GM12878 (cell line): ENCODE measurements at regions not wholly inside any gene's neighbourhood (a gene's known extent, or its start where the extent isn't known, plus 50 kb on each side); places are given as distances from the start of the nearest gene placed in this dataset.

Experiments used
- ATAC-seq: fragments of 200-7000 bp; cut with Tn5 transposase; 3 replicates; pipeline ENCODE4 v1.9.1; 2020; ENCODE audit warnings: mild to moderate bottlenecking, moderate library complexity
- BruUV-seq: library from RNA; stranded (reverse); fragments of 400-500 nt; replicated peaks from 2 replicates; lab custom pipeline; 2021; lab: Mats Ljungman, UMichigan
- CTCF ChIA-PET: fragments of 300-600 bp; sonication (Branson Sonifier 250); formaldehyde crosslinking; extraction: SDS; loops from one replicate; lab custom pipeline; 2021; ENCODE audit warnings: inconsistent platforms; lab: Yijun Ruan, JAX
- POLR2A ChIA-PET: fragments of 350-600 bp; formaldehyde crosslinking; extraction: SDS; loops from one replicate; lab custom pipeline; 2021; ENCODE audit warnings: inconsistent platforms; lab: Charles Lee
- RAD21 ChIA-PET: fragments of 300-600 bp; sonication (Branson Sonifier 250); formaldehyde crosslinking; loops from one replicate; lab custom pipeline; 2023; ENCODE audit warnings: antibody characterized with exemption; ENCODE audit not compliant: unreplicated experiment; lab: Charles Lee
- SMC1A ChIA-PET: fragments of 300-600 bp; sonication (Branson Sonifier 250); formaldehyde crosslinking; loops from one replicate; lab custom pipeline; 2023; ENCODE audit not compliant: unreplicated experiment, uncharacterized antibody; lab: Charles Lee
- DNase-seq: peaks from one replicate; pipeline ENCODE4 v3.0.0-alpha.2; 2011; ENCODE audit warnings: low read depth, low spot score
- FAIRE-seq: peaks from 3 replicates; lab custom pipeline; 2011; peaks lifted over from hg19 to GRCh38; lab: Jason Lieb, UNC
- H2AFZ ChIP-seq: 2 replicates; pipeline ENCODE4 v1.6.0; 2011; ENCODE audit warnings: low read depth, low read length, control low read depth; ENCODE audit not compliant: control insufficient read depth
- H3K27ac ChIP-seq: 2 replicates; pipeline ENCODE4 v1.5.1; 2011; ENCODE audit warnings: control low read depth; ENCODE audit not compliant: control insufficient read depth, insufficient read depth
- H3K27me3 ChIP-seq, 2 experiments: replicated peaks in 1 of 2; 2 replicates each; pipeline versions ENCODE4 v1.6.0 to v1.6.1; 2011; ENCODE audit warnings: low read length in 1 of 2; ENCODE audit not compliant: control insufficient read depth in 2 of 2, insufficient read depth in 2 of 2
- H3K36me3 ChIP-seq, 2 experiments: 2 replicates each; pipeline ENCODE4 v1.5.1; 2011; ENCODE audit warnings: low read length in 1 of 2; ENCODE audit not compliant: control insufficient read depth in 2 of 2, insufficient read depth in 2 of 2
- H3K4me1 ChIP-seq: 2 replicates; pipeline ENCODE4 v1.6.1; 2011; ENCODE audit warnings: mild to moderate bottlenecking, low read length, moderate library complexity, mixed read lengths; ENCODE audit not compliant: control insufficient read depth, insufficient read depth
- H3K4me2 ChIP-seq: 2 replicates; pipeline ENCODE4 v1.6.0; 2011; ENCODE audit warnings: control low read depth; ENCODE audit not compliant: control insufficient read depth, insufficient read depth
- H3K4me3 ChIP-seq: fragments of 200-600 bp; sonication (generic); 2 replicates; pipeline ENCODE4 v1.5.1; 2016
- H3K79me2 ChIP-seq: 2 replicates; pipeline ENCODE4 v1.6.0; 2011; ENCODE audit warnings: low read length; ENCODE audit not compliant: control insufficient read depth, insufficient read depth
- H3K9ac ChIP-seq: 2 replicates; pipeline ENCODE4 v1.8.0; 2011; ENCODE audit warnings: low read length, control low read depth, mixed read lengths; ENCODE audit not compliant: control insufficient read depth, insufficient read depth
- H3K9me3 ChIP-seq: replicated peaks from 3 replicates; pipeline ENCODE4 v1.5.1; 2011; ENCODE audit warnings: mild to moderate bottlenecking, low read length; ENCODE audit not compliant: control insufficient read depth, insufficient read depth
- H4K20me1 ChIP-seq: 2 replicates; pipeline ENCODE4 v1.6.0; 2011; ENCODE audit not compliant: control insufficient read depth, insufficient read depth
- BMI1 ChIP-seq: fragments of 450-650 bp; IDR thresholded peaks from 2 replicates; pipeline ENCODE4 v1.6.1; 2016; ENCODE audit warnings: mild to moderate bottlenecking, moderate library complexity, borderline replicate concordance
- FOXM1 ChIP-seq: IDR thresholded peaks from 2 replicates; pipeline ENCODE4 v1.6.1; 2012; ENCODE audit warnings: low read depth, mild to moderate bottlenecking, inconsistent platforms, low read length, moderate library complexity
- IKZF1 ChIP-seq: fragments of 450-650 bp; conservative IDR thresholded peaks from 2 replicates; pipeline ENCODE4 v1.6.1; 2017; ENCODE audit warnings: antibody characterized with exemption, mild to moderate bottlenecking
- MEF2A ChIP-seq: IDR thresholded peaks from 2 replicates; pipeline ENCODE4 v1.6.1; 2011; ENCODE audit warnings: low read depth, mild to moderate bottlenecking, low read length, moderate library complexity; ENCODE audit not compliant: insufficient read depth
- PAX5 ChIP-seq: IDR thresholded peaks from 2 replicates; pipeline ENCODE4 v1.6.1; 2011; ENCODE audit warnings: low read depth, low read length, borderline replicate concordance
- PAX8 ChIP-seq: fragments of 450-650 bp; IDR thresholded peaks from 2 replicates; pipeline ENCODE4 v1.6.1; 2017; ENCODE audit warnings: mild to moderate bottlenecking, moderate library complexity
- SPI1 ChIP-seq: IDR thresholded peaks from 2 replicates; pipeline ENCODE4 v1.6.1; 2011; ENCODE audit warnings: low read depth, mild to moderate bottlenecking, low read length, moderate library complexity, borderline replicate concordance; ENCODE audit not compliant: insufficient read depth
- WGBS: methylation state at CpG from one replicate; pipeline ENCODE4 v1.1.6; 2016; ENCODE audit warnings: low lambda C conversion rate; ENCODE audit not compliant: insufficient replicate concordance, insufficient coverage; ENCODE audit errors: missing lambda C conversion rate; 5-methylcytosine and 5-hydroxymethylcytosine counted together
- in situ Hi-C: fragments of 300-500 bp; cut with MboI; formaldehyde crosslinking; loops from 9 replicates; pipeline ENCODE4 v1.14.3; 2018; ENCODE audit warnings: mixed read lengths
- intact Hi-C: fragments of 100-400 bp; cut with micrococcal nuclease; formaldehyde crosslinking; loops from one replicate; pipeline ENCODE4 v1.14.2; 2022; ENCODE audit not compliant: unreplicated experiment
- TF ChIP-seq, protein P1 (sequence below): IDR thresholded peaks from 2 replicates; pipeline ENCODE4 v1.6.1; 2011; ENCODE audit warnings: borderline replicate concordance, low read depth, mild to moderate bottlenecking, moderate library complexity, mixed read lengths, low read length; ENCODE audit not compliant: insufficient read depth; ENCODE audit errors: extremely low read length
- TF ChIP-seq, protein P2 (sequence below): fragments of 450-650 bp; IDR thresholded peaks from 2 replicates; pipeline ENCODE4 v1.6.1; 2017; ENCODE audit warnings: mild to moderate bottlenecking, moderate library complexity
- TF ChIP-seq, protein P3 (sequence below), 3 experiments: IDR thresholded peaks in 2 of 3; conservative IDR thresholded peaks in 1 of 3; 2 replicates each; pipeline ENCODE4 v1.5.1; 2011; ENCODE audit warnings: low read depth in 3 of 3, low read length in 3 of 3, mild to moderate bottlenecking in 3 of 3, control low read depth in 2 of 3, moderate library complexity in 2 of 3, inconsistent platforms in 1 of 3, mixed read lengths in 1 of 3; ENCODE audit not compliant: control insufficient read depth in 2 of 3, insufficient read depth in 1 of 3; ENCODE audit errors: extremely low read depth in 1 of 3

- TF ChIP-seq, protein P1, sequence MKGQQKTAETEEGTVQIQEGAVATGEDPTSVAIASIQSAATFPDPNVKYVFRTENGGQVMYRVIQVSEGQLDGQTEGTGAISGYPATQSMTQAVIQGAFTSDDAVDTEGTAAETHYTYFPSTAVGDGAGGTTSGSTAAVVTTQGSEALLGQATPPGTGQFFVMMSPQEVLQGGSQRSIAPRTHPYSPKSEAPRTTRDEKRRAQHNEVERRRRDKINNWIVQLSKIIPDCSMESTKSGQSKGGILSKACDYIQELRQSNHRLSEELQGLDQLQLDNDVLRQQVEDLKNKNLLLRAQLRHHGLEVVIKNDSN: no peak
Measured at GRCh38 chr20:43799150-43799711, 72.4 kb upstream of the GTSF1L start (continued).

- BruUV-seq: no TSS peak
- POLR2A ChIA-PET: interaction anchor here (0.7 kb wide), 2 partner anchors 9 to 198 kb away, joined by 3 to 8 read pairs; no protein-coding TSS in a partner anchor
- no peak for FAIRE-seq
- TF ChIP-seq PAX8 (no peak), FOXM1 (no peak), MEF2A (no peak), PAX5 (no peak), IKZF1 (no peak), SPI1 (no peak), BMI1 (no peak)
- TF ChIP-seq, protein P2, sequence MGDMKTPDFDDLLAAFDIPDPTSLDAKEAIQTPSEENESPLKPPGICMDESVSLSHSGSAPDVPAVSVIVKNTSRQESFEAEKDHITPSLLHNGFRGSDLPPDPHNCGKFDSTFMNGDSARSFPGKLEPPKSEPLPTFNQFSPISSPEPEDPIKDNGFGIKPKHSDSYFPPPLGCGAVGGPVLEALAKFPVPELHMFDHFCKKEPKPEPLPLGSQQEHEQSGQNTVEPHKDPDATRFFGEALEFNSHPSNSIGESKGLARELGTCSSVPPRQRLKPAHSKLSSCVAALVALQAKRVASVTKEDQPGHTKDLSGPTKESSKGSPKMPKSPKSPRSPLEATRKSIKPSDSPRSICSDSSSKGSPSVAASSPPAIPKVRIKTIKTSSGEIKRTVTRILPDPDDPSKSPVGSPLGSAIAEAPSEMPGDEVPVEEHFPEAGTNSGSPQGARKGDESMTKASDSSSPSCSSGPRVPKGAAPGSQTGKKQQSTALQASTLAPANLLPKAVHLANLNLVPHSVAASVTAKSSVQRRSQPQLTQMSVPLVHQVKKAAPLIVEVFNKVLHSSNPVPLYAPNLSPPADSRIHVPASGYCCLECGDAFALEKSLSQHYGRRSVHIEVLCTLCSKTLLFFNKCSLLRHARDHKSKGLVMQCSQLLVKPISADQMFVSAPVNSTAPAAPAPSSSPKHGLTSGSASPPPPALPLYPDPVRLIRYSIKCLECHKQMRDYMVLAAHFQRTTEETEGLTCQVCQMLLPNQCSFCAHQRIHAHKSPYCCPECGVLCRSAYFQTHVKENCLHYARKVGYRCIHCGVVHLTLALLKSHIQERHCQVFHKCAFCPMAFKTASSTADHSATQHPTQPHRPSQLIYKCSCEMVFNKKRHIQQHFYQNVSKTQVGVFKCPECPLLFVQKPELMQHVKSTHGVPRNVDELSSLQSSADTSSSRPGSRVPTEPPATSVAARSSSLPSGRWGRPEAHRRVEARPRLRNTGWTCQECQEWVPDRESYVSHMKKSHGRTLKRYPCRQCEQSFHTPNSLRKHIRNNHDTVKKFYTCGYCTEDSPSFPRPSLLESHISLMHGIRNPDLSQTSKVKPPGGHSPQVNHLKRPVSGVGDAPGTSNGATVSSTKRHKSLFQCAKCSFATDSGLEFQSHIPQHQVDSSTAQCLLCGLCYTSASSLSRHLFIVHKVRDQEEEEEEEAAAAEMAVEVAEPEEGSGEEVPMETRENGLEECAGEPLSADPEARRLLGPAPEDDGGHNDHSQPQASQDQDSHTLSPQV: no peak
- TF ChIP-seq, protein P3, sequence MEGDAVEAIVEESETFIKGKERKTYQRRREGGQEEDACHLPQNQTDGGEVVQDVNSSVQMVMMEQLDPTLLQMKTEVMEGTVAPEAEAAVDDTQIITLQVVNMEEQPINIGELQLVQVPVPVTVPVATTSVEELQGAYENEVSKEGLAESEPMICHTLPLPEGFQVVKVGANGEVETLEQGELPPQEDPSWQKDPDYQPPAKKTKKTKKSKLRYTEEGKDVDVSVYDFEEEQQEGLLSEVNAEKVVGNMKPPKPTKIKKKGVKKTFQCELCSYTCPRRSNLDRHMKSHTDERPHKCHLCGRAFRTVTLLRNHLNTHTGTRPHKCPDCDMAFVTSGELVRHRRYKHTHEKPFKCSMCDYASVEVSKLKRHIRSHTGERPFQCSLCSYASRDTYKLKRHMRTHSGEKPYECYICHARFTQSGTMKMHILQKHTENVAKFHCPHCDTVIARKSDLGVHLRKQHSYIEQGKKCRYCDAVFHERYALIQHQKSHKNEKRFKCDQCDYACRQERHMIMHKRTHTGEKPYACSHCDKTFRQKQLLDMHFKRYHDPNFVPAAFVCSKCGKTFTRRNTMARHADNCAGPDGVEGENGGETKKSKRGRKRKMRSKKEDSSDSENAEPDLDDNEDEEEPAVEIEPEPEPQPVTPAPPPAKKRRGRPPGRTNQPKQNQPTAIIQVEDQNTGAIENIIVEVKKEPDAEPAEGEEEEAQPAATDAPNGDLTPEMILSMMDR (IDR thresholded peaks at IDR 0.05 in 2 of 3, conservative IDR thresholded peaks at IDR 0.05 in 1 of 3; ENCODE audit: control insufficient read depth in 2 of 3, extremely low read depth in 1 of 3, insufficient read depth in 1 of 3, low read depth in 3 of 3, low read length in 3 of 3): no peak
Measured at GRCh38 chr20:43798291-43799149, 71.7 kb upstream of the GTSF1L start.

More at GRCh38 chr20:43798291-43799149, 71.7 kb upstream of the GTSF1L start:
- Histone ChIP-seq H3K27ac (no peak overlapping the region; the same call in 1 of the 2 replicates), H3K4me1 (peaks cover 23% of the 10 kb centered on the region), H4K20me1 (no peaks in the 10 kb centered on the region), H3K4me2 (peak overlapping the region; percentile 28; the same call in 1 of the 2 replicates), H2AFZ (no peak overlapping the region), H3K4me3 (no peak overlapping the region), H3K79me2 (no peaks in the 10 kb centered on the region), H3K36me3 (no peaks in the 10 kb centered on the region), H3K9ac (no peak overlapping the region), H3K9me3 (no peaks in the 10 kb centered on the region; the same call in 2 of the 3 replicates), H3K27me3 (no peaks in the 10 kb centered on the region)
- ChIA-PET RAD21 (interaction anchor here (1.7 kb wide), 3 partner anchors 11 to 47 kb away, joined by 4 to 12 read pairs (median 7); no protein-coding TSS in a partner anchor), SMC1A (interaction anchor here (1.0 to 2.1 kb wide), 7 partner anchors 8 to 47 kb away, joined by 3 to 10 read pairs (median 5); no protein-coding TSS in a partner anchor), CTCF (interaction anchor here (0.9 to 1.7 kb wide), 4 partner anchors 14 to 293 kb away, joined by 4 to 5 read pairs (median 4); no protein-coding TSS in a partner anchor)
- in situ Hi-C loops (no loop called here), intact Hi-C loops (no loop called here)
- ATAC-seq (no peak), DNase-seq (no peak)
- 91% methylated on average over 7 of the region's 7 CpGs for whole genome bisulfite sequencing
